ENCODE measurements at regions not wholly inside any gene's neighbourhood (a gene's known extent, or its start where the extent isn't known, plus 50 kb on each side); places are given as distances from the start of the nearest gene placed in this dataset.

DNA sequence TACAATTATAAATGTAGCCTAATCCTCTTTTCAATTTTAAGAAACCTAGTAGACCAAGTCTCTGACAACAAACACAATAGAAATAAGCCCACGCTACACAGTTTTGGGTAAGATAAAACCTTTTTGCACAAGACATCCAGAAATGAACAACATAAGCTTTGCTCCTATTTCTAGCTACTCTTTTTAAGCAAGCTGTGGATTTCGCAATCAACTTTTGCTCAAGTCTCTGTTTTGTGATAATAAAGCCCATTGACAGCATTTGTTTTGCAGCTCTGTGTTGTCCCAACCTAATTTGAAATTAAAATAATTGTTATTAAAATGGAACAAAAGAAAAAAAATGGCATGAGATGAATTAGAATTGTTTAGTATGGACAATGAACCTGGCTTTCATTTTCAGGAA lies 287.9 kb upstream of the PUDP start:
- Mint-ChIP-seq H3K9me3 (ENCODE audit: unreplicated experiment) (peaks cover 6% of the 10 kb centered on the region), H3K36me3 (ENCODE audit: insufficient read depth, unreplicated experiment) (no peaks in the 10 kb centered on the region), H3K4me3 (ENCODE audit: unreplicated experiment) (no peak overlapping the region), H3K27ac (ENCODE audit: low read depth, unreplicated experiment) (no peak overlapping the region), H3K27me3 (ENCODE audit: insufficient read depth, unreplicated experiment) (no peaks in the 10 kb centered on the region), H3K4me1 (ENCODE audit: insufficient read depth, unreplicated experiment) (peaks cover 7% of the 10 kb centered on the region)
- ChIA-PET CTCF (no interaction called here), POLR2A (interaction anchor here (0.6 kb wide), 1 partner anchor 13 kb away, joined by 3 read pairs; no protein-coding TSS in a partner anchor)
- DNase-seq (ENCODE audit: unreplicated experiment), result peak; percentile 45
- TF ChIP-seq, protein P1, sequence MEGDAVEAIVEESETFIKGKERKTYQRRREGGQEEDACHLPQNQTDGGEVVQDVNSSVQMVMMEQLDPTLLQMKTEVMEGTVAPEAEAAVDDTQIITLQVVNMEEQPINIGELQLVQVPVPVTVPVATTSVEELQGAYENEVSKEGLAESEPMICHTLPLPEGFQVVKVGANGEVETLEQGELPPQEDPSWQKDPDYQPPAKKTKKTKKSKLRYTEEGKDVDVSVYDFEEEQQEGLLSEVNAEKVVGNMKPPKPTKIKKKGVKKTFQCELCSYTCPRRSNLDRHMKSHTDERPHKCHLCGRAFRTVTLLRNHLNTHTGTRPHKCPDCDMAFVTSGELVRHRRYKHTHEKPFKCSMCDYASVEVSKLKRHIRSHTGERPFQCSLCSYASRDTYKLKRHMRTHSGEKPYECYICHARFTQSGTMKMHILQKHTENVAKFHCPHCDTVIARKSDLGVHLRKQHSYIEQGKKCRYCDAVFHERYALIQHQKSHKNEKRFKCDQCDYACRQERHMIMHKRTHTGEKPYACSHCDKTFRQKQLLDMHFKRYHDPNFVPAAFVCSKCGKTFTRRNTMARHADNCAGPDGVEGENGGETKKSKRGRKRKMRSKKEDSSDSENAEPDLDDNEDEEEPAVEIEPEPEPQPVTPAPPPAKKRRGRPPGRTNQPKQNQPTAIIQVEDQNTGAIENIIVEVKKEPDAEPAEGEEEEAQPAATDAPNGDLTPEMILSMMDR (IDR thresholded peaks at IDR 0.05; ENCODE audit: unreplicated experiment), result no peak
- intact Hi-C loops (cut with micrococcal nuclease), result no loop called here
- BruUV-seq (replicated peaks), result no TSS peak

DNA sequence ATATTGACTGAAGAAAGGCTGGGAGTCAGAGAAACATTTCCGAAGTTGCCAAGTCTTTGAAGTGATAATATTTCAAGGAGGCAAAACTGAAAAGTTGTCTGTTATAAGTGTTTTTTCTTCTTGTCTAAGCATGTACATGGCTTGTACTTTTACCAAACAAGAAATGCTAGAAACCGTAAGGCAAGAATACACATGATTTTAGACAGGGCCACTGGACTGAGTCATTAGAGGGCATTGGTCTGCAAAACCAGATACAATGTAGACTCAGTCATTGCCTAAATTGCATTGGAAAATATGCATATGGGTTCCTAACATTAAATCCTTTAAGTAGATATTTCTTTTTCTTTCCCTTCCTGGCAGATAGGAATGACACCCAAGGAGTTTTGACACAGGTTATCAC lies 284.9 kb upstream of the PUDP start:
- ChIA-PET POLR2A (no interaction called here), CTCF (no interaction called here)
- peaks cover 14% of the 10 kb centered on the region for H3K9me3 Mint-ChIP-seq (ENCODE audit: unreplicated experiment)
- no peaks in the 10 kb centered on the region for H3K36me3 Mint-ChIP-seq (ENCODE audit: insufficient read depth, unreplicated experiment)
- intact Hi-C loops (cut with micrococcal nuclease), result no loop called here
- H3K27me3 Mint-ChIP-seq (ENCODE audit: insufficient read depth, unreplicated experiment), result peaks cover 12% of the 10 kb centered on the region
- H3K4me3 Mint-ChIP-seq (ENCODE audit: unreplicated experiment), result no peak overlapping the region
- TF ChIP-seq, protein P1 (IDR thresholded peaks at IDR 0.05; ENCODE audit: unreplicated experiment), result no peak
- peaks cover 7% of the 10 kb centered on the region for H3K4me1 Mint-ChIP-seq (ENCODE audit: insufficient read depth, unreplicated experiment)
- H3K27ac Mint-ChIP-seq (ENCODE audit: low read depth, unreplicated experiment), result no peak overlapping the region
- no TSS peak for BruUV-seq (replicated peaks)
- DNase-seq (ENCODE audit: unreplicated experiment), result no peak

DNA sequence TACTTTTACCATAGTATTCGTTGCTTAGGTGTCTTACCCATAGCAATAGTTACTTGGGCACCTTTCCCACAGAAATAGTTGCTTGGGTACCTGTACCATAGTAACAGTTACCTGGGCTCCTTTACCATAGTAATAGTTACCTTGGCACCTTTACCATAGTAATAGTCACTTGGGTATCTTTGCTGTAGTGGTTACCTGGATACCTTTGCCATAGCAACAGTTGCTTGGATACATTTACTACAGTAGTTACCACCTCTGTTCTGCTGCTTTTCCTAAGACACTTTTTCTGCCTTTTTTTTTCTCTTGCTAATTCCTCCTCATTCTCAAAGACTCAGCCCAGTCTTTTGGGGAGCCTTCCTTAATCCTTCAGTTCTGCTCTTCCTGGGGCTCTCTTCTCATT lies 272.8 kb upstream of the PUDP start:
- H3K4me1 Mint-ChIP-seq (ENCODE audit: insufficient read depth, unreplicated experiment), result no peaks in the 10 kb centered on the region
- CTCF ChIA-PET, result no interaction called here
- TF ChIP-seq, protein P1 (IDR thresholded peaks at IDR 0.05; ENCODE audit: unreplicated experiment), result no peak
- no peak overlapping the region for H3K27ac Mint-ChIP-seq (ENCODE audit: low read depth, unreplicated experiment)
- no peaks in the 10 kb centered on the region for H3K9me3 Mint-ChIP-seq (ENCODE audit: unreplicated experiment)
- H3K36me3 Mint-ChIP-seq (ENCODE audit: insufficient read depth, unreplicated experiment), result peaks cover 6% of the 10 kb centered on the region
- H3K27me3 Mint-ChIP-seq (ENCODE audit: insufficient read depth, unreplicated experiment), result no peaks in the 10 kb centered on the region
- intact Hi-C loops (cut with micrococcal nuclease), result no loop called here
- no peak overlapping the region for H3K4me3 Mint-ChIP-seq (ENCODE audit: unreplicated experiment)
- no peak for DNase-seq (ENCODE audit: unreplicated experiment)
- POLR2A ChIA-PET, result no interaction called here
- BruUV-seq (replicated peaks), result no TSS peak

DNA sequence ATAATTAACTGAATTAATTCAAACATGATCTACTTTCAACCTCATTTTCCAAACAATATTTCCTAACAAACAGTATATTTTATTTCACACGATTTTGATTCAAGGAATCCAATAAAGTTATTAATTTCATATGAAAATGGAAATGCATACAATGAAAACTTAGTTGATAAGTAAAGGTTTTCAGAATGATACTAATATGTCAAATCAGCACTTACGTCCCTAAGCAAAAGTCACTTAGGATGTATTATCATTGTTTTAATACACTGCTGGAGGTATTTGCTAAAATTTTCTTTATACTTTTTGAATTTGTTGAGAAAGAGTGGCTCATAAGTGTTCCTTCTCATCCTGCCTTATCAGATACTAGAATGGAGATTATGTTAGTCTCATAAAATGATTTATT lies 266.8 kb upstream of the PUDP start:
- TF ChIP-seq, protein P1 (IDR thresholded peaks at IDR 0.05; ENCODE audit: unreplicated experiment), result no peak
- intact Hi-C loops (cut with micrococcal nuclease), result no loop called here
- Mint-ChIP-seq H3K27ac (ENCODE audit: low read depth, unreplicated experiment) (no peak overlapping the region), H3K27me3 (ENCODE audit: insufficient read depth, unreplicated experiment) (no peaks in the 10 kb centered on the region), H3K9me3 (ENCODE audit: unreplicated experiment) (no peaks in the 10 kb centered on the region), H3K36me3 (ENCODE audit: insufficient read depth, unreplicated experiment) (no peaks in the 10 kb centered on the region), H3K4me3 (ENCODE audit: unreplicated experiment) (no peak overlapping the region), H3K4me1 (ENCODE audit: insufficient read depth, unreplicated experiment) (no peaks in the 10 kb centered on the region)
- no TSS peak for BruUV-seq (replicated peaks)
- POLR2A ChIA-PET, result no interaction called here
- CTCF ChIA-PET, result no interaction called here
- DNase-seq (ENCODE audit: unreplicated experiment), result no peak

All from MCF 10A (cell line).